HG03378 (cell line): ENCODE measurements at regions not wholly inside any gene's neighbourhood (a gene's known extent, or its start where the extent isn't known, plus 50 kb on each side); places are given as distances from the start of the nearest gene placed in this dataset.
"Not testable (repeated sequence)": the region's sequence is repeated elsewhere in the genome, so short reads cannot be mapped to it uniquely, and the experiment has no call there.

ENCODE experiments used
- ATAC-seq: cut with Tn5 transposase; IDR thresholded peaks from one replicate; pipeline ENCODE4 v1.9.1; 2021; ENCODE audit warnings: mild to moderate bottlenecking, moderate library complexity; ENCODE audit not compliant: unreplicated experiment

DNA sequence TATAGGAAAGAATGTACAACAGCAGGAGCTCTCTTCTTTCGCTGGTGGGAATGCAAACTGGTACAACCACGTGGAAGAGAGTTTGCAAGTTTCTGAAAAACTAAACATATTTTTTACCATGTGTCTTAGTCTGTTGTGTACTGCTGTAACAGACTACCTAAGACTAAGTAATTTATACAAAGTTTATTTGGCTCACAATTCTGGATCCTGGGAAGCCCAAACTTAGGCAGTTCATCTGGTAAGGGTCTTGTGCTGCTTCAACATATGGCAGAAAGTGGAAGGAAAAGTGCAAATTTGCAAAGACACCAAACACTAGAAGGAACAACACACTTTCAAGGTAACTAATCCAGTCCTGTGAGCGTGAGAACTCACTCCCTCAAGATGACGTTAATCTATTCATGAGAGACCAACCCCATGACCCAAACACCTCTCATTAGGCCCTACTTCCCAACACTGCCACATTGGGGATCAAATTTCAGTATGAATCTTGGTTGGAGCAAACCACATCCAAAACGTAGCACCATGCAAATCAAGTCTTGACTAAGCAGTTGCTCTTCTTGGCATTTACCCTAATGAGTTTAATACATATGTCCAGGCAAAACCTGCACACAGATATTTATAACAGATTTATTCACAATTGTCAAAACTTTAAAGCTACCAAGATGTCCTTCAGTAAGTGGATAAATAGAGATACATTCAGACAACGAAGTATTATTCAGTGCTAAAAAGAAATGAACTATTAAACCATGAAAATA is 481.9 kb upstream of the FOXG1 start:
- ATAC-seq, result no peak

DNA sequence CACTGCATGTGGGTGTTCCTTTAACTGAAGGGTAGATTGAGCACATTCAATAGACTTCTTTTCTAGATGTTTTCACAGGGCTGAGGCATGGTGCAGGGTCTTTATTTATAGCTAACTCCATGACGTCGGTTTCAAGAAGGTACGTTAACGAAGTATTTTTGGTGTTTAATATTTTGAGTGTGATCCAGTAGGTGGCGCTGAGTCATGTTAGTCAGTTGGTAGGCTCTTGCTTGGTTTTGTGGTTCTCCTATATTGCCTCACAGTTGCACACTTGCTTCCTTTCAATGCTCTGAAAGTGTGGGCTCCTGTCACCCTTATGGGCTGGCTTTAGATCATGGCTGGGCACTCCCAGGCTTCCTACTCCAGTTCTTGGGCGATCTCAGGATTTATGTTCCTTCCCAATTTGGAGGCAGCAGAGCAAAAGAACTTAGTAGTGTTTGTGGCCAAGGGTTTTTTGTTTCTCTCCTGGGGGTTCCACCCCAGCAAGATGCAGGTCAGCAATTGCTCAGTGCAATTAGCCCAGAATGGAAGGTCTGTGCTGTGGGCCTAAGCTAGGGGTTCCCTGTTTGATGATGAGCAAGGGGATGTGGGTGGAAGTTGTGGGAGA is 471.6 kb upstream of the FOXG1 start:
- ATAC-seq, result no peak

DNA sequence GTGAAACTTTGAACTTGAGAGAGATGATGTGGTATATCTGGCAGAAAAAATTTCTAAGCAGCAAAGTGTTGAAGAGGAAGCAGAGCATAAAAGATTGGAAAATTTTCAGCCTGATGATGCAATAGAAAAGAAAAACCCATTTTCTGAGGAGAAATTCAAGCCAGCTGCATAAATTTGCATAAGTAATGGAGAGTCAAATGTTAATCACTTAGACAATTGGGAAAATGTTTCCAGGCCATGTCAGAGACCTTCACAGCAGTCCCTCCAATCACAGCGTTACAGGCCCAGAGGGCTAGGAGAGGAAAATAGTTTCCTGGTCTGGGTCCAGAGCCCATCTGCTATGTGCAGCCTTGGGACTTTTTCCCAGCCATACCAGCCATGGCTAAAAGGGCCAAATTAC is 469.0 kb upstream of the FOXG1 start:
- no peak for ATAC-seq

DNA sequence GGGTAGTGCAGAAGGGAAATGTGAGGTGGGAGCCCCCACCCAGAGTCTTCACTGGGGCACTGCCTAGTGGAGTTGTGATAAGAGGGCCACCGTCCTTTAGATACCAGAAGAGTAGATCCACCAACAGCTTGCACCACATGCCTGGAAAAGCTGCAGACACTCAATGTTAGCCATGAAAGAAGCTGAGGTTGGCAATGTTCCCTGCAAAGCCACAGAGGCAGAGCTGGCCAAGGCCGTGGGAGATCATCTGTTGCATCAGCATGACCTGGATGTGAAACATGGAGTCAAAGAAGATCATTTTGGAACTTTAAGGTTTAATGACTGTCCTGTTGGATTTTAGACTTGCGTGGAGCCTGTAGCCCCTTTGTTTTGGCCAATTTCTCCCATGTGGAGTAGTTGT is 468.4 kb upstream of the FOXG1 start:
- no peak for ATAC-seq

DNA sequence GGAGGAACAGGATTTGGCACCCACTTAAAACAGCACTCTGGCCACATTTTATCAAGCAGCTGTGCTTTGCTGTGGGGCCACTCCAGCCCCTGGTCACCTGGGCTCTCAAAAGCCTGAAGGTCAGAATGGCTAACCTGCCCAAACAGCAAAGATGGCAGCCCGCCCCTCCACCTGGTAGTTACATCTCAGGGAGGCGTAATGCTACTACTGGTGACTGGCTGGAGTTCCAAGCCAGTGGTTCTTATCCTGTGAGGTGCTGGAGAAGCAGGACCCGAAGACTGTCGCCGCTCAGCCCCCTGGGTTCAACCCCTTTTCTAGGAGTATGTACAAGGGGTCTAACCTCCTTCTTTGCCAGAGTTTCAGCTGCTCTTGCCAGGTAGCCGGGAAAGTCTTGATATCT is 467.4 kb upstream of the FOXG1 start:
- no peak for ATAC-seq

DNA sequence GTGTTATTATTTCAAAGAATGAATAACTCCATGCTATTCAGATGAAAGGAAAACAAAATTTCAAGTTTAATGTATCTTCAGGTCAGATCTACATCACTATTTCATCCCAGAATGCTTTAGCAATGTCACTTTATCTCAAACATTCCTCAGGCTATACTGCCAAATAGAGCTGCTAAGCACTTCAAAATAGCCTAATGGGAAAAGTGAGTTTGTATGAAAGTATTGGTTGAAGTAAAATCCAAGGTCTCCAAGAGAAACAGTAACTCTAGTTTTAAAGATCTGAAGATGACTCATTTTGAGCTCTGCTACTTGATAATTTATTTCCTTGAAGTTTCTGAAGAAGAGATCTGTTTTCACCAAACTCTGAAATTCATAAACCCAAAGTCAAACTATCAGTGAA is 466.2 kb upstream of the FOXG1 start:
- ATAC-seq, result no peak

DNA sequence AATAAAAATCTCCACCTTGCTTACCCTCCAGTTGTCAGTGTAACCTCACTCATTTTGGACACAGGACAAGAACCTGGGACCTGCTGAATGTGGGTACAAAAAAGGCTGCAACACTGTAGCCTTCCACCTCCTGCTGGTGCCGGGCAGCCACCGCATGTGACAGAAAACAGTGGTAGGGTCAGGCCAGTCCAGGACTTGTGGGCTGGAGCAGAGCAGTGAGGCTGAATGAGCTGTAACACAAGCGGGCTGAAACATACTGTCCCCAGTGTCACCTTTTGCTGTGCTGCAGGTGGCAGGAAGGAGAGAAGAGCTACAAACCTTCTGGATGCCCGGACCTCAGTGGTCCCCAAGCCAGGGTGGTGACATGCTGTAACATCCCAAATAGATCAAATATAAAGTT is 465.4 kb upstream of the FOXG1 start:
- no peak for ATAC-seq

DNA sequence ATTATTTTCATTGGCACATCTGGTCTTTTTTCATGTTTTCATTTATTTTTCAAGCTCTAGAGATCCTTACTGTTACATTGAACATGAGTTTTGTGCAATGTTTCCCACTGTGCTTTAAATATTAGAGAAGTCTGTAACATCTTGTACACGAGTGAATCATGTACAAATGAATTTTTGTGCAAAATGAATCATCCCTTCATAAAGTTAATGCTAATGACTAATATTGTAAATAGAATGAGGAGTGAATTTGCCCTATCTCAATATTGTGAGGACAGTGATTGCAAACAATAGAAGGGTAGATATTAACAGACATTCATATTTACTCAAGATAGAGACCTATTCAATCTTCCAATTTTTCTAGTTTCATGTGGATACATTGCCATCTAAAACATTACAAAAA is 463.3 kb upstream of the FOXG1 start:
- ATAC-seq, result no peak

DNA sequence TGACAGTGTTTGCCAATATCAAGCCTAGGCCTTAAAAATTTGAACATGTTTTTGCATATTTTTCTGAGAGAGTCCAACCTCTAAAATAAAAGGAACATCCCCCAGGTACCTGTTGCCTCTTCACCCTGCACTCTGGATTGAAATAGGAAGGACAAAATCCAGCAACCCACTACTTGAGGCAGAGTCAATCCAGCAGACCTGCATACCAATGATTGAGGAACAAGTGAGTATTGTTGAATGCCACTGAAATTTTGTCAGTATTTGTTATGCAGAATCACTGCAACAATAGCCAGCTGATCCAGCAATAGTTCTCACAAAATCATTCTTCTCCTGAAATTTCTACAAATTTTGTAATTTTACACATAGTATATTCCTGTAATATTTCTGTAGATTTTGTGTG is 460.6 kb upstream of the FOXG1 start:
- no peak for ATAC-seq

DNA sequence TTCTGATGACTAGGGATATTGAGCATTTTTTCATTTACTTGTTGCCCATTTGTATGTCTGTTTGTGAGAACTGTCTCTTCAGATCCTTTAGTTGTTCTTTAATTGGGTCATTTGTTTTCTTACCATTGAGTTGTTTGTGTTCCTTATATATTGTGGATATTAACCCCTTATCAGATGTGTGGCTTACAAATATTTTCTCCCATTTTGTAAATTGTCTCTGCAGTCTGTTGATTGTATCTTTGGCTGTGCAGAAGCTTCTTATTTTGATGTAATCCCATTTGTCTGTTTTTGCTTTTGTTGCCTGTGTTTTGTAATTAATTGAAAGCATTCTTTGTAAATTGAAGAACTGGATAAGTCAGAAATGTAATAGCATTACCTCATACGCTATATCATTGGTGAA is 459.1 kb upstream of the FOXG1 start:
- ATAC-seq, result no peak

DNA sequence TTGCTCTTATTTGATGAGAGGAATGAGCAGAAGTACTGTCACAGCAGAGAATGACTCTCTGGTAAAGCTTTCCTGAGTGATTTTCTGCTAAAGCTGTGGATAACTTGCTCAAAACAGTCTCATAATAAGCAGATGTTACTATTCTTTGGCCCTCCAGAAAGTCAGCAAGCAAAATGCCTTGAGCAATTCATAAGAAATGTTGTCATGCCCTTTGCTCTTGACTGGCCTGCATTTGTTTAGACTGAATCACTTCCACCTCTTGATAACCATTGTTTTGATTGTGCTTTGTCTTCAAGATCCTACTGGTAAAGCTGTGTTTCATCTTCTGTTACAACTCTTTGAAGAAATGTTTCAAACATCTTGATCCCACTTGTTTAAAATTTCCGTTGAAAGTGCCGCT is 457.9 kb upstream of the FOXG1 start:
- ATAC-seq, result no peak

DNA sequence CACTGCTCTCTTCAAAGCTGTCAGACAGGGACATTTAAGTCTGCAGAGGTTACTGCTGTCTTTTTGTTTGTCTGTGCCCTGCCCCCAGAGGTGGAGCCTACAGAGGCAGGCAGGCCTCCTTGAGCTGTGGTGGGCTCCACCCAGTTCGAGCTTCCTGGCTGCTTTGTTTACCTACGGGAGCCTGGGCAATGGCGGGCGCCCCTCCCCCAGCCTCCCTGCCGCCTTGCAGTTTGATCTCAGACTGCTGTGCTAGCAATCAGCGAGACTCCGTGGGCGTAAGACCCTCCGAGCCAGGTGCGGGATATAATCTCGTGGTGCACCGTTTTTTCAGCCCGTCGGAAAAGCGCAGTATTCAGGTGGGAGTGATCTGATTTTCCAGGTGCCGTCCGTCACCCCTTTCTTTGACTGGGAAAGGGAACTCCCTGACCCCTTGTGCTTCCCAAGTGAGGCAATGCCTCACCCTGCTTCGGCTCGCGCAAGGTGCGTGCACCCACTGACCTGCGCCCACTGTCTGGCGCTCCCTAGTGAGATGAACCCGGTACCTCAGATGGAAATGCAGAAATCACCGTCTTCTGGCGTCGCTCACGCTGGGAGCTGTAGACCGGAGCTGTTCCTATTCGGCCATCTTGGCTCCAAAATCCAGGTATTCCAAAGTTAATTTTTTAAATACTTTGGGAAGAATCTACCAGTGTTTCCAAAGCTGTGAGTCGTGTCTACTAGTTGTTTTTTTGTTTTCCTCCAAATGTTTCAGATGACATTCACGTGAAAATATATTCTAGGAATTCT is 448.5 kb upstream of the FOXG1 start:
- not testable (repeated sequence) for ATAC-seq

DNA sequence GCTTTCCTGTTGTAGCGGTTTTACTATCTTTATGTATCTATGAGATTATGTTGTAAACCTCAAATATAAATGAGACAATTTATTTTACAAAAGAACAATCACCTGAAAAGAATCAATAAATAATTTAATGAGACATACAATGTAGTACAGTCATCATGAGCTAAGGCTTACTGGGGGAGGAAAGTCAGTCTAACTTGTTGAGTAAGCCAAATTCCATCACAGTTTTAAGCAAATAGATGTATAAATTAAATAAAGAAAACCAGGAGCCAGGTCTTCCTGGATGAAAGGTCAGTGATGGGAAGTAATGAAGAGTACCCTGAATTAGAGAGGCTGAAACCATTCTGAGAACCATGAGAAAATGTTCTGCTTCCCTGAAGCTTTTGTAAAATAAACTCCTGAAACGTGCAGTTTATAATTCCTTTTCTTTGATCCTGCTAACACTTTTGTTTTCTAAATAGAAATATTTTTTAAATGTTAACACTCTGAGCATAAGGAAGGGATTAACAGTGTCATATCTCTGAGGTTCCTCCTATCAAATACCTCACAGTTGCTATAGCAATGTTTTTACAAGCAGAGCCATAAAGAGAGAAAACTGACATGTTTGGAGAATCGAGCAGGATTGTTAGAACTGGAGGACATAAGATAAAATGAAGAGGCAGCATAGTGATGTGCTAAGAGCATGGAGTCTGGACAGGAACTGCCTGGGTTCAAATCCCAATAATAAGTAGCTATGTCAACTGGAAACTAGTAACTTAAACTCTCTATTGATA is 444.9 kb upstream of the FOXG1 start:
- ATAC-seq, result no peak

DNA sequence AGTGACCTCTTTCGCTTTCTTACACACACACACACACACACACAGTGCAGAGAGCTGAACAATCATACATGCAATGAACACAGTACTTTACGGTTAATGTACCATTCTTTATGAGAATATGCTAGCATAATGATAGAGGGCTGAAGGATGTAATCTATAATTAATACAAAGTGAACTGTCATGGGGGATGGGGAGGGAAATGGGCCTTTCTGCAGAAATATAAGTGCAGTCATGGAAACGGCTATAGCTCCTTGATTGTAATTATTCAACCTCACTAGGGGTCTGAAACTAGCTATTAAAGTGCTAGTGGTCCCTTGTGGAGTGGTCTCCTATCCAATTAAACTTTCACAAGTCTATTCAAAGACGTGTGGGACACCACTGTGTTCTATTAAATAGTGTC is 443.2 kb upstream of the FOXG1 start:
- ATAC-seq, result no peak

DNA sequence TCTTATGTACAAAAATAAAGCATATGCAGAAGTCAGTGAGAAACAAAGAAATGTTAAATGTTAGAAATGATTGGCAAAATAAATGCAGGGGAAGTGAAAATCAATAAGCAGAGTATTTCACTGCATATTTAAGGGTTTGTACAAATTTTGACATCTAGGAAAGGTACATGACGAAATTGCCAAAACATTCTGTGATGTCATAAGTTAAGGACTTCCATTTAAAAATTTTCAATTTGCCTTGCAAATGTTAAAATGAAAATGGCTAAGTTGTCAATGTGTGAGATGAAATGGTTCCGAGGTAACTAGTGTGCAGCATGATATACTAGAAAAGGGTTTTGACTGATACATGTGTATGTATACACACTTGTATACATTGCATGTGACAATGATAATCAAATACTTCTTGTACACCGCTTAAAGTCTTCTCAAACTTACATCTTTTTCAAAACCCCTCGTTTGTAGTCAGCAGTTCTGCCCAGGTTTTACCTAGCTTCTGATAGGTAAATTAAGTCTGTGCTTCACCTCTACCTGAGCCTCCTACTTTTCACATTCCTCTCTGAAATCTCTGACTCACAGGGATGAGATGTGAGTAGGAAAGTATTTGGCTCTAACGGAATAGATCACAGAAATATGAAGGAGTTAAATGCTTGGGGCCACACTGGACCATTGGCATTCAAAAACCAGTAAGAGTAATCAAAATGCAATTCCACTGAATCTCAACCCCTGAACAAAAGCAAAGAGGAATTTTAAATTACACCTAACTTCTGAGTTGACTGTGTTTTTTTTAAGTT is 442.4 kb upstream of the FOXG1 start:
- ATAC-seq, result no peak

DNA sequence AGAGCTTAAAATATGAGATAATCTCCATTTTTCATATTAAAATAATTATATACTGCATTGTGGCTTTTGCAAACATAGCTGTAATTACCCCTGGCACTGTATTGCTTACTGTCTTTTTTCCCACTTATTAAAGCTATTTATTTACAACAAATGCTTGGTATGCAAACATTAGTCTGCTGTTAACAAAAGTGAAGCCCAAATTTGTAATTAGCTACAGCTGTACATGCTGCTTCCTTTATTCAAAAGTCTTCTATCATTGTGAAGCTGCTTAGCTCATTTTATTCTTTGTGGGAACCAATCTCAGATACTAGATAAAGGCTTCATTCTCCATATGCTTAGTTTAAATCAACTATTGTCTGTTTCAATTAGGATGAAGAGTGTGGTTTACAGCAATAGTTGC is 425.8 kb upstream of the FOXG1 start:
- ATAC-seq, result no peak

DNA sequence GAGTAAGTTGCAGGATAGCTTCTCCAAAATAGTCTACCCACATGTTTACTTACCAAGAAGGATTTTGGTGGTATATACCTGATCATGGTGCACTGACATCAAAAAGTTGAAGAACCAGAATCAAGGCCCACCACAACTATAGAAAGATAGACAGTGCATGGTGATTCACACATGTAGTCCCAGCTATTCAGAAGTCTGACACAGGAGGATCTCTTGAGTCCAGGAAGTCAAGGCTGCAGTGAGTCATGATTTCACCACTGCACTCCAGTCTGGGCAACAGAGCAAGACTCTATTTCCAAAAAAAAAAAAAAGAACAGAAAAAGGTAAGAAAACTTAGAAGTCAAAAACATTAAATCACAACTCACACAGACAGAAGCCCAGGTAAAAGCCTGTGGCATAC is 422.2 kb upstream of the FOXG1 start:
- ATAC-seq, result no peak

DNA sequence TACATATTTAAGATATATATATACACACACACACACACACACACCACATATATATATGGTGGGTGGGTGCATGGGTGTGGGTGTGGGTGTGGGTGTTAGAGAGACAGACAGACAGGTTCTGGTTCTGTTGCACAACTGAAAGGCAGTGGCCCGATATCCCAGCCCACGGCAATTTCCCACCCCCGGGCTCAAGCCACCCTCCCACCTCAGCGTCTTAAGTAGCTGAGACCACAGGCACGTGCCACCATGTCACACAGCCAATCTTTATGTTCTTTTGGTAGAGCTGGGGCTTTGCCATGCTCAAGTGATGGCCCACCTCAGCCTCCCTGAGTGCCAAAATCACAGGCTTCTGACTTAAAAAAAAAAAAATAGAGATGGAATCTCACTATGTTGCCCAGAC is 417.8 kb upstream of the FOXG1 start:
- ATAC-seq, result no peak

DNA sequence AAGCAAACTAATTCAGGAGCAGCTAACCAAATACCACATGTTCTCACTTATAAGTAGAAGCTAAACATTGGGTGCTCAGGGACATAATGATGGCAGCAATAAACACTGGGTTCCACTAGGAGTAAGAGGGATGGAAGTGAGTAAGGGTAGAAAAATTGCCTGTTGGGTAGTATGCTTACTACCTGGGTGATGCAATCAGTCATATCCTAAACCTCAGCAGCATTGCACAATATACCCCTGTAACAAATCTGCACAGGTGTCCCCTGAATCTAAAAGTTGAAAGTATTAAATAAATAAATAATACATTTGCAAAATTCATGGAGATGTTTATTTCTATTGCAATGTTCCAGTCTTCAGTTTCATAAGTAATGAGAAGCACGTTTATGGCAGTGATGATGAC is 409.8 kb upstream of the FOXG1 start:
- no peak for ATAC-seq

DNA sequence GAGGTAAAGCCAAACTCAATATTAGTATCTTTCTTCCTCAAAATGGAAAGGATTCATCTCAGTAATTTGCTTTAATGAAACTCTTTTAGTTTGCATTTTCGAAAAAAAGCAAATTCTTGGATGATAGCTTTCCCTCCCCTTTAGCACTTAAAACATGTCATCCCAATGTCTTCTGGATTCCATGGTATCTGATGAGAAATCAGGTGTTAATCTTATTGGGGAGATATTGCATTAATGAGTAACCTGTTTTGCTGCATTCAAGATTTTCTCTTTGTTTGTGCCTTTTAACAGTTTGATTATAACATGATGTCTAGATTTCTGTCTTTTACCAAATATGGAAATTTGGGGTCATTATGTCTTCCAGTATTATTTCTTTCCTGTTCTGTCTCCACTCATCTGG is 405.1 kb upstream of the FOXG1 start:
- no peak for ATAC-seq

DNA sequence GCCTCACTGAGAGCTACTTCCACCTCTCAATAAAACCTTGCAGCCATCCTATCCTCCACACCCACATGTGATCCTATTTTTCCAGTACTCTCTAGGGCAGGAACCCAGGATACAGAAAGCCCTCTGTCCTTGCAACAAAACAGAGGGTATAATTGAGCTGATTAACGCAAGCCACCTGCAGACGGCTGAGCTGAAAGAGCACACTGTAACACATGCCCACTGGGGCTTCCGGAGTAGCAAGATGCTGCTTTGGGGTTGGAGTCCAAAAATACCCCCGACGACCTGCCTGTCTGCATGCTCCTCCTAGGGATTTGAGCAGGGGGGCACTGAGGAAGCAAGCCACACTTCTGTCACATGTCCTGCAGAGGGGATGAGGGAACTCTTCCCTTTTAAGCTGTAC is 401.1 kb upstream of the FOXG1 start:
- ATAC-seq, result no peak
